Tibial artery (tissue), 4 donors: ENCODE measurements at regions not wholly inside any gene's neighbourhood (a gene's known extent, or its start where the extent isn't known, plus 50 kb on each side); places are given as distances from the start of the nearest gene placed in this dataset.

Experiments used
- DNase-seq, 2 donors: peaks; one replicate each; pipeline ENCODE4 v3.0.0-alpha.2; 2019
- H3K27ac ChIP-seq, 2 donors: fragments of 200-600 bp; sonication (generic) in 1 of 2; 1 replicate in 1 of 2; 2 replicates in 1 of 2; pipeline ENCODE4 v1.5.1; 2018 to 2019; ENCODE audit warnings: mild to moderate bottlenecking in 1 of 2
- H3K27me3 ChIP-seq, 2 donors: fragments of 200-600 bp; sonication (generic) in 1 of 2; one replicate each; pipeline versions ENCODE4 v1.5.1 to v1.6.0; 2016 to 2019
- H3K36me3 ChIP-seq, 3 donors: fragments of 200-600 bp; sonication (generic) in 2 of 3; one replicate each; pipeline ENCODE4 v1.5.1; 2016 to 2019; ENCODE audit warnings: mild to moderate bottlenecking in 2 of 3
- H3K4me1 ChIP-seq, 4 donors: fragments of 200-600 bp; sonication (generic) in 2 of 4; 1 replicate in 3 of 4; 2 replicates in 1 of 4; pipeline ENCODE4 v1.5.1; 2016 to 2019
- H3K4me3 ChIP-seq, 2 donors: fragments of 200-600 bp; sonication (generic) in 1 of 2; 1 replicate in 1 of 2; 2 replicates in 1 of 2; pipeline ENCODE4 v1.5.1; 2018 to 2019; ENCODE audit warnings: mild to moderate bottlenecking in 2 of 2
- H3K9me3 ChIP-seq, 3 donors: fragments of 200-600 bp; sonication (generic) in 1 of 3; one replicate each; pipeline ENCODE4 v1.5.1; 2016 to 2019
- CTCF ChIP-seq, 2 experiments: fragments of 200-600 bp in 1 of 2; fragments of 450-650 bp in 1 of 2; IDR thresholded peaks; one replicate each; pipeline ENCODE4 v1.5.1; 2017 to 2019; ENCODE audit warnings: antibody characterized with exemption in 2 of 2, mild to moderate bottlenecking in 1 of 2, moderate library complexity in 1 of 2
- intact Hi-C: fragments of 100-400 bp; cut with DNase I; formaldehyde crosslinking; loops from one replicate; pipeline ENCODE4 v1.15.0; 2023; ENCODE audit warnings: low total_unique reads

- TF ChIP-seq CTCF (IDR thresholded peaks at IDR 0.05), result no peak
- Histone ChIP-seq H3K4me1 (peaks cover 0 to 9% (median 0%) of the 10 kb centered on the region in 4 donors), H3K27ac (no peak overlapping the region)
Observed at GRCh38 chrX:20363275-20363674, 96.6 kb upstream of the RPS6KA3 start.

GRCh38 chrX:20362268-20363267 is 95.9 kb upstream of the RPS6KA3 start:
- Histone ChIP-seq H3K27ac (peak overlapping the region in 1 of 2 donors; percentile 28), H3K4me3 (no peak overlapping the region), H3K9me3 (no peaks in the 10 kb centered on the region), H3K36me3 (no peaks in the 10 kb centered on the region), H3K27me3 (no peaks in the 10 kb centered on the region), H3K4me1 (peaks cover 0 to 9% (median 0%) of the 10 kb centered on the region in 4 donors)
- TF ChIP-seq CTCF (IDR thresholded peaks at IDR 0.05), result no peak
- intact Hi-C loops, result no loop called here
- DNase-seq, result no peak

More at GRCh38 chrX:20363275-20363674, 96.6 kb upstream of the RPS6KA3 start:
- Histone ChIP-seq H3K4me3 (no peak overlapping the region), H3K36me3 (no peaks in the 10 kb centered on the region), H3K27me3 (no peaks in the 10 kb centered on the region), H3K9me3 (no peaks in the 10 kb centered on the region)
- intact Hi-C loops, result no loop called here
- no peak for DNase-seq

- TF ChIP-seq CTCF (IDR thresholded peaks at IDR 0.05), result no peak
Observed at GRCh38 chrX:20361890-20362262, 95.2 kb upstream of the RPS6KA3 start.

GRCh38 chrX:20361081-20361889 is 94.6 kb upstream of the RPS6KA3 start:
- Histone ChIP-seq H3K4me1 (peaks cover 0 to 9% (median 0%) of the 10 kb centered on the region in 4 donors), H3K4me3 (no peak overlapping the region), H3K27me3 (no peaks in the 10 kb centered on the region), H3K9me3 (no peaks in the 10 kb centered on the region), H3K36me3 (no peaks in the 10 kb centered on the region), H3K27ac (no peak overlapping the region)
- intact Hi-C loops, result no loop called here
- no peak for TF ChIP-seq CTCF (IDR thresholded peaks at IDR 0.05)
- peak in 1 of 2 donors; percentile 34 for DNase-seq

More at GRCh38 chrX:20361890-20362262, 95.2 kb upstream of the RPS6KA3 start:
- no peaks in the 10 kb centered on the region for H3K36me3 ChIP-seq
- no peak for DNase-seq
- no peak overlapping the region for H3K27ac ChIP-seq
- H3K9me3 ChIP-seq, result no peaks in the 10 kb centered on the region
- H3K4me3 ChIP-seq, result no peak overlapping the region
- peaks cover 0 to 9% (median 0%) of the 10 kb centered on the region in 4 donors for H3K4me1 ChIP-seq
- intact Hi-C loops, result no loop called here
- no peaks in the 10 kb centered on the region for H3K27me3 ChIP-seq

GRCh38 chrX:20355187-20355586 is 88.5 kb upstream of the RPS6KA3 start:
- H3K27ac ChIP-seq, result no peak overlapping the region
- DNase-seq, result no peak
- no peak overlapping the region for H3K4me3 ChIP-seq
- no peaks in the 10 kb centered on the region for H3K36me3 ChIP-seq
- no peaks in the 10 kb centered on the region for H3K9me3 ChIP-seq
- no peaks in the 10 kb centered on the region for H3K27me3 ChIP-seq
- intact Hi-C loops, result no loop called here
- H3K4me1 ChIP-seq, result no peaks in the 10 kb centered on the region
- no peak for TF ChIP-seq CTCF (IDR thresholded peaks at IDR 0.05)
